ENCODE measurements at regions not wholly inside any gene's neighbourhood (a gene's known extent, or its start where the extent isn't known, plus 50 kb on each side); places are given as distances from the start of the nearest gene placed in this dataset.

DNA sequence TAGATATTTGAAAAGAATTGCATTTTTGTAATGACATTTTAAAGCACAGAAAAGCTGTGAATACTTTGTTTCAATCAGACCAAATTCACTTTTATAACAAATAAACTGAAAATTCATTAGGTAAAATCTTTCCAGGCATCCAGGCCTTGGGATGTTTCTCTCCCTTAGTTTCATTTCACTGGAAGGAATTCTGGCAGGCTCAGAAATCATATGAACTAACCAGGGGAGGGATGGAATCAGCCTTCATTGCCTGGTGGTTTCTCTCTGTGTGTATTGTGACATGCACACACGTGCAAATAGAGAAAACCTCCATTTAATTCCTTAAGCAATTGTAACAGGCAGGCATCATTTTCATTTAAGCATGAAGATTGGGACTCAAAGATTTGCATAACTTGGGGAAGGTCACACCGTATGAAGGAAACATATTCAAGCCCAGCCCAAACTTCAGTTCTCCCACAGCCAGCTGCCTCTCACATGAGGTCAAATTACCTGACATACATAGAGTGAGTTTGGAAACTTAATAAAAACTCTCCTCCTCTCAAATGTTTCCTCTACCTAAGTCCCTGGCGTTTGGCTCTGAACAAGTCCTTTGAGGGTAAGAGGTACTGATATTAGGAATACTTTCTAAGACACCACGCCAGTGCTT, 376.1 kb upstream of the MCTP2 start:
- no peak for TF ChIP-seq JUND (IDR thresholded peaks at IDR 0.05; ENCODE audit: low read depth)
- in situ Hi-C loops (cut with HindIII; ENCODE audit: low pct_unique_long_range_greater_than_20kb, low sequenced_read_pairs): no loop called here
- DNase-seq (ENCODE audit: low read depth in 1 of 2, low spot score in 1 of 2): no peak

DNA sequence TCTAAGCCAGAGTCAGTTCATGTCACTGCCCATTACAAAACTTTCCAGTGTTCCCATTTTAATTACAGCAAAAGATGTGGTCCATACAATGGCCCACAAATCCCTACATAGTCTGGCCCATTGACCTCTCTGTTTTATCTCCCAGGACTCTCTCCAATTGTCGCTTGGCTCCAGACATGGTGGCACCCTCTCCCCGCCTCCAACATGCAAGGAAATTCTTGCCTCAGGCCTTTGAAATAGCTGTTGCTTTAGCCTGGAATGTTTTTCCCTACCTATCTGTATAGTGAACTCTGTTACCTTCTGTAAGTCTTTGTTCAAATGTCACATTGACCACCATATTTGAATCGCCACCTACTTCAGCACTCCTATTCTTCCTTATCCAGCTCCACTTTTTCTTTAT, 377.3 kb upstream of the MCTP2 start:
- in situ Hi-C loops (cut with HindIII; ENCODE audit: low pct_unique_long_range_greater_than_20kb, low sequenced_read_pairs): no loop called here
- DNase-seq (ENCODE audit: low read depth in 1 of 2, low spot score in 1 of 2): no peak
- TF ChIP-seq JUND (IDR thresholded peaks at IDR 0.05; ENCODE audit: low read depth): no peak

DNA sequence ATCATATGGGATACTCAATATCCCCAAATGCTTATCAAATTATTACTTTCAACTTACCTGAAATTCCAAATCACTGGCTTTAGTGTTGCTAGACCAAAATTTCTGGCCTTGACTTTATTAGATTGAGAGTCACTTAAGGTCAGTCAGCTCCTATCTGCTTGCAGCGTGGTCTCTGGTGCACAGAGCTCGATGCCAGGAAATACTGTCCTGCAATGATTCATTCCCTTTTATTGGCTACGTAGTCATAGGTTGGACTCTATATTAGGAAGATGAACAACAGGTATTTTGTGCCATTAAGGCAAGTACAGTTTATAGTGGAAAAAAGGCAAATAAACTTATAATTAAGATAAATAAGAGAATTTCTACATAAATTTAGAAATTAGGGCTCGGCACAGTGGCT, 378.6 kb upstream of the MCTP2 start:
- TF ChIP-seq JUND (IDR thresholded peaks at IDR 0.05; ENCODE audit: low read depth): no peak
- in situ Hi-C loops (cut with HindIII; ENCODE audit: low pct_unique_long_range_greater_than_20kb, low sequenced_read_pairs): no loop called here
- DNase-seq (ENCODE audit: low read depth in 1 of 2, low spot score in 1 of 2): no peak

- no peak for TF ChIP-seq JUND (IDR thresholded peaks at IDR 0.05; ENCODE audit: low read depth)
- in situ Hi-C loops (cut with HindIII; ENCODE audit: low pct_unique_long_range_greater_than_20kb, low sequenced_read_pairs): no loop called here
- DNase-seq (ENCODE audit: low read depth in 1 of 2, low spot score in 1 of 2): no peak
Measured at GRCh38 chr15:93848490-93848889, 382.9 kb upstream of the MCTP2 start.

GRCh38 chr15:93848076-93848475, 383.3 kb upstream of the MCTP2 start:
- no peak for DNase-seq (ENCODE audit: low read depth in 1 of 2, low spot score in 1 of 2)
- in situ Hi-C loops (cut with HindIII; ENCODE audit: low pct_unique_long_range_greater_than_20kb, low sequenced_read_pairs): no loop called here
- TF ChIP-seq JUND (IDR thresholded peaks at IDR 0.05; ENCODE audit: low read depth): no peak

GRCh38 chr15:93846148-93846547, 385.2 kb upstream of the MCTP2 start:
- in situ Hi-C loops (cut with HindIII; ENCODE audit: low pct_unique_long_range_greater_than_20kb, low sequenced_read_pairs): no loop called here
- DNase-seq (ENCODE audit: low read depth in 1 of 2, low spot score in 1 of 2): no peak
- no peak for TF ChIP-seq JUND (IDR thresholded peaks at IDR 0.05; ENCODE audit: low read depth)

DNA sequence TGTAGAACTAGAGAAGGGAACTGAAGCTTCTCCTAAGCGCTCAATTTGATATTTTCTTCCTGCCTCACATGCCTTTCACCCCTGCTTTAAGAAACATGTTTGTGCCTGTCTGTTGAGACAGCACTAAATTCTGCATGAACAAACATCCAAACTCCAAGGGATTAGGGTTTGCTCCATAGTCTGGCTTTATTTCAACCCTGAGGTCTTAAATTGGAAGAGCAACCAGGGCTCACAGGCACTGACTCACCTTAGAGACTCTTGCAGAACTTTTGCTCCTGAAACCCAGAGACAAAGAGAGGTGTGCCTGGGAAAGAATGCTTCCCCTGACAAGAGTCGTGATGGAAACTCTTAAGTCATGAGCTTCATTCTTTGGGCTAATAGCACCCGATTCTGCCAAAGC, 393.9 kb upstream of the MCTP2 start:
- DNase-seq (ENCODE audit: low read depth in 1 of 2, low spot score in 1 of 2): no peak
- TF ChIP-seq JUND (IDR thresholded peaks at IDR 0.05; ENCODE audit: low read depth): no peak
- in situ Hi-C loops (cut with HindIII; ENCODE audit: low pct_unique_long_range_greater_than_20kb, low sequenced_read_pairs): no loop called here

DNA sequence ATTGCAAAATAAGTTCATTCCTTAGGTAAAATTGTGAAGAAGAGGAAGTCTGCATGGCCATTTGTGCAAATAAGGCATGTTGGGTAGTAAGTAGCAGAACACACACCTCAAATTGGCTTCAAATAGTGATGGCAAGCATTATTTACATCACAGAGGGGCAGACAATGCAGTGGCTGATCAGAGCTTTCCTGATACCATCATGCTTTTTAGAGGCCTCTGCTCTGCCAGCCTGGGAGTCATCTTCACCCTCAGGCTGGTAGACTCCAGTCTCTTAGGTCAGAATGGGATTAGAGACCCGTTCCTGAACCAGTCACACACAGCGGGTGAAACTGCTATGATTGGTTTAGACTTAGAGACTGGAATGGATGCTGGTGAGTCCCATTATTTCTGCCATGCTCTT, 396.0 kb upstream of the MCTP2 start:
- in situ Hi-C loops (cut with HindIII; ENCODE audit: low pct_unique_long_range_greater_than_20kb, low sequenced_read_pairs): no loop called here
- DNase-seq (ENCODE audit: low read depth in 1 of 2, low spot score in 1 of 2): no peak
- TF ChIP-seq JUND (IDR thresholded peaks at IDR 0.05; ENCODE audit: low read depth): no peak

- in situ Hi-C loops (cut with HindIII; ENCODE audit: low pct_unique_long_range_greater_than_20kb, low sequenced_read_pairs): no loop called here
- DNase-seq (ENCODE audit: low read depth in 1 of 2, low spot score in 1 of 2): no peak
- no peak for TF ChIP-seq JUND (IDR thresholded peaks at IDR 0.05; ENCODE audit: low read depth)
Measured at GRCh38 chr15:93831641-93832040, 399.7 kb upstream of the MCTP2 start.

- in situ Hi-C loops (cut with HindIII; ENCODE audit: low pct_unique_long_range_greater_than_20kb, low sequenced_read_pairs): no loop called here
- TF ChIP-seq JUND (IDR thresholded peaks at IDR 0.05; ENCODE audit: low read depth): no peak
- peak in 1 of 2 experiments; percentile 9 for DNase-seq (ENCODE audit: low read depth in 1 of 2, low spot score in 1 of 2)
Measured at GRCh38 chr15:93830221-93831080, 400.9 kb upstream of the MCTP2 start.

DNA sequence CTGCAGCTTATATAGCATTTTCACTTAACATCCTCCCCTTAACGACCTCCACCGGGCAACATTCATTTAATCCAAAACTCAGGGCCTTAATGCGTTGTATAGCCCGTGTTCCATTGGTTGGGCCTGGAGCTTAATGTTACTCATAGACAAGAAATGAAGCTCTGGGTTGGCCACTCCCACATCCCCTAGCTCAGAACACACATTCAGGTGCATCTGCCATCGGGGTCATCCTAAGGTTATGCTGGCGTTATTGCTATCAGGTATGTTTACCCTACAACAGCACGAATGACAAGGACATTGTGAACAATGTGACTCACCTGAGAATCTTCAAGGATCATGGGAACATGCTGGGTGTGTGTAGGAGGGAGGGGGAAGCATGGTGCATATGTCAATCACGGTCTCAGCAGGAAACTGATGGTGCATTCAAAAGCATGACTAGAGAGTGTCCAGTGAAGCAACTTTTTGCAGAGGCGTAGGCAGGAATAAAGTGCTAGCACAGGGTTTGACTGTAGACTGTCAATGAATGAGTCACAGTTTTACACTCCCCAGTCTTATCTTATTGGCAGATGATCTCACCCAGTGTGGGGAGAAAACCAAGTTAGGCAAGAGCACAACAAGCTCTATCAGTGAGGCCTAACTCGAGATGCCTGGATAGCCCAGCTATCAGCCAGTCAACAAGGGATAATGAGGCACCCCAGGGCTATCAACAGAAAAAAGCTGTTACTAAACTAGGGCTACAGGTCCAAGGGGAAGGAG, 402.1 kb upstream of the MCTP2 start:
- in situ Hi-C loops (cut with HindIII; ENCODE audit: low pct_unique_long_range_greater_than_20kb, low sequenced_read_pairs): no loop called here
- no peak for TF ChIP-seq JUND (IDR thresholded peaks at IDR 0.05; ENCODE audit: low read depth)
- DNase-seq (ENCODE audit: low read depth in 1 of 2, low spot score in 1 of 2): no peak

- no peak for TF ChIP-seq JUND (IDR thresholded peaks at IDR 0.05; ENCODE audit: low read depth)
- in situ Hi-C loops (cut with HindIII; ENCODE audit: low pct_unique_long_range_greater_than_20kb, low sequenced_read_pairs): no loop called here
- no peak for DNase-seq (ENCODE audit: low read depth in 1 of 2, low spot score in 1 of 2)
Measured at GRCh38 chr15:93826790-93827189, 404.6 kb upstream of the MCTP2 start.

DNA sequence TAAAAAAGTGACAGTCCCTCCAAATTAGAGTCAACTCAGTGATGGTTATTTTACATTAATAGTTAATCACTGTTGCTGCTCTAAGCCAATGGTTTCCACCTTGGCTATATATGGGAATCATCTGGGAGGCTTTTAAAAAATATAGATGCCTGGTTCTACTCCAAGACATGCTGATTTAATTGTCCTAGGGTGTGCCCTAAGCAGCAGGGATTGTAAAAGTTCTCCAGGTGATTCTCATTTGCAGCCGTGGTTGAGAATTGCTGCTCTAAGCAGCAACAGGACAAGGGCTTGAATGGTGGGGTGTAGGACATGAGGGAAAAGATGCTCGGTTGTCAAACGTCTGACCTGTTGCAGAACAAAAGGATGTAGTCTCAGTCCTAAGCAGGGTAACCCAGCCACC, 405.1 kb upstream of the MCTP2 start:
- DNase-seq (ENCODE audit: low read depth in 1 of 2, low spot score in 1 of 2): no peak
- in situ Hi-C loops (cut with HindIII; ENCODE audit: low pct_unique_long_range_greater_than_20kb, low sequenced_read_pairs): no loop called here
- no peak for TF ChIP-seq JUND (IDR thresholded peaks at IDR 0.05; ENCODE audit: low read depth)

Data from T47D (cell line).